Neural progenitor cell (in vitro differentiated cells): ENCODE measurements at regions not wholly inside any gene's neighbourhood (a gene's known extent, or its start where the extent isn't known, plus 50 kb on each side); places are given as distances from the start of the nearest gene placed in this dataset.

ENCODE experiments used
- DNase-seq: peaks from one replicate; pipeline ENCODE4 v3.0.0-alpha.2; 2016; ENCODE audit warnings: low spot score
- H2AFZ ChIP-seq: fragments of 200-600 bp; sonication (generic); replicated peaks from 2 replicates; pipeline ENCODE4 v1.6.1; 2016; ENCODE audit warnings: antibody characterized with exemption
- H3F3A ChIP-seq: fragments of 200-600 bp; sonication (generic); 2 replicates; pipeline ENCODE4 v1.6.1; 2016; ENCODE audit warnings: antibody characterized with exemption, low read depth
- H3K27ac ChIP-seq: fragments of 200-600 bp; sonication (generic); 2 replicates; pipeline ENCODE4 v1.5.1; 2016; ENCODE audit warnings: mild to moderate bottlenecking
- H3K27me3 ChIP-seq: fragments of 200-600 bp; sonication (generic); 2 replicates; pipeline ENCODE4 v1.6.1; 2016; ENCODE audit warnings: mild to moderate bottlenecking, moderate library complexity
- H3K36me3 ChIP-seq: fragments of 200-600 bp; sonication (generic); 2 replicates; pipeline ENCODE4 v1.5.1; 2016
- H3K4me1 ChIP-seq: fragments of 200-600 bp; sonication (generic); 2 replicates; pipeline ENCODE4 v1.6.1; 2016; ENCODE audit warnings: mixed run types
- H3K4me2 ChIP-seq: fragments of 200-600 bp; sonication (generic); 2 replicates; pipeline ENCODE4 v1.6.1; 2016
- H3K4me3 ChIP-seq: fragments of 200-600 bp; sonication (generic); 2 replicates; pipeline ENCODE4 v1.5.1; 2016
- H3K79me2 ChIP-seq: fragments of 200-600 bp; sonication (generic); 2 replicates; pipeline ENCODE4 v1.6.1; 2016; ENCODE audit warnings: low read depth
- H3K9ac ChIP-seq: fragments of 200-600 bp; sonication (generic); 2 replicates; pipeline ENCODE4 v1.6.1; 2016
- H3K9me3 ChIP-seq: fragments of 200-600 bp; sonication (generic); 2 replicates; pipeline ENCODE4 v1.5.1; 2016; ENCODE audit warnings: low read depth
- H4K20me1 ChIP-seq: fragments of 200-600 bp; sonication (generic); 2 replicates; pipeline ENCODE4 v1.6.1; 2016; ENCODE audit warnings: low read depth
- H3K27ac Mint-ChIP-seq: 3 replicates; pipeline ENCODE4 v1.8.0; 2021; ENCODE audit warnings: mixed read lengths
- H3K27me3 Mint-ChIP-seq: 2 replicates; pipeline ENCODE4 v1.8.0; 2022; ENCODE audit warnings: low read depth, mild to moderate bottlenecking, inconsistent platforms, moderate library complexity, mixed read lengths; ENCODE audit not compliant: insufficient read depth
- H3K36me3 Mint-ChIP-seq: 3 replicates; pipeline ENCODE4 v1.8.0; 2021; ENCODE audit warnings: mixed read lengths
- H3K4me1 Mint-ChIP-seq: 3 replicates; pipeline ENCODE4 v1.8.0; 2021; ENCODE audit warnings: mixed read lengths
- H3K4me3 Mint-ChIP-seq: 3 replicates; pipeline ENCODE4 v1.8.0; 2021; ENCODE audit warnings: mild to moderate bottlenecking, moderate library complexity, mixed read lengths
- H3K9me3 Mint-ChIP-seq: 3 replicates; pipeline ENCODE4 v1.8.0; 2020; ENCODE audit warnings: mixed read lengths
- EZH2 ChIP-seq: fragments of 200-600 bp; sonication (generic); IDR thresholded peaks from 2 replicates; pipeline ENCODE4 v1.6.1; 2017; ENCODE audit warnings: antibody characterized with exemption, mild to moderate bottlenecking, moderate library complexity
- EZH2phosphoT487 ChIP-seq: fragments of 200-600 bp; sonication (generic); IDR thresholded peaks from 2 replicates; pipeline ENCODE4 v1.6.1; 2017; ENCODE audit warnings: antibody characterized with exemption
- TF ChIP-seq, protein P1 (sequence below): fragments of 200-600 bp; sonication (generic); IDR thresholded peaks from 2 replicates; pipeline ENCODE4 v1.5.1; 2017; ENCODE audit warnings: antibody characterized with exemption, mild to moderate bottlenecking

DNA sequence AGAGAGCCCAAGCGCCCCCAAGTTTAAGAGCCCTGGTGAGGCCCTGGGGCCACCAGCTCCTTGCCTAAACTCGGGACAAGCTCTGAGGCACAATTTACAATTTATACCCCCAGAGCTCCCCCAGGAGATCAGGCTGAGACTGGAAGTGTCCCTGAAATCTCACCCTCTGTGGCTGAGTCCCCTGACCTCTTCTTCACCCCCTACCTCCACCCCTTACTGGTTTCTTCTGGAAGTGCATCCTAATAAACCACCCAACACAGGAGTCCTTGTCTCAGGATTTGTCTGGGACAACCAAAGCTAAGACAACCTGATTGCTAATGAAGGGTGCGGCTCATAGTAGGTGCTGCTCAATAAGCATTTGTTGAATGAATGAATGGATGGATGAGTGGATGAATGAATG, 206.4 kb downstream of the BCL11B start:
- Mint-ChIP-seq H3K36me3 (no peaks in the 10 kb centered on the region), H3K27ac (no peak overlapping the region), H3K27me3 (peaks cover 7% of the 10 kb centered on the region), H3K4me1 (peaks cover 3% of the 10 kb centered on the region), H3K4me3 (no peak overlapping the region), H3K9me3 (peaks cover 3% of the 10 kb centered on the region)
- Histone ChIP-seq H3K4me2 (no peak overlapping the region), H3K27ac (no peak overlapping the region), H3K9ac (no peak overlapping the region), H3K79me2 (no peaks in the 10 kb centered on the region), H3K4me3 (no peak overlapping the region), H3K9me3 (no peaks in the 10 kb centered on the region), H3K36me3 (no peaks in the 10 kb centered on the region), H3F3A (no peaks in the 10 kb centered on the region), H2AFZ (no peak overlapping the region), H3K27me3 (no peaks in the 10 kb centered on the region), H3K4me1 (peaks cover 3% of the 10 kb centered on the region), H4K20me1 (no peaks in the 10 kb centered on the region)
- DNase-seq: no peak
- TF ChIP-seq EZH2 (no peak), EZH2phosphoT487 (no peak)
- TF ChIP-seq, protein P1, sequence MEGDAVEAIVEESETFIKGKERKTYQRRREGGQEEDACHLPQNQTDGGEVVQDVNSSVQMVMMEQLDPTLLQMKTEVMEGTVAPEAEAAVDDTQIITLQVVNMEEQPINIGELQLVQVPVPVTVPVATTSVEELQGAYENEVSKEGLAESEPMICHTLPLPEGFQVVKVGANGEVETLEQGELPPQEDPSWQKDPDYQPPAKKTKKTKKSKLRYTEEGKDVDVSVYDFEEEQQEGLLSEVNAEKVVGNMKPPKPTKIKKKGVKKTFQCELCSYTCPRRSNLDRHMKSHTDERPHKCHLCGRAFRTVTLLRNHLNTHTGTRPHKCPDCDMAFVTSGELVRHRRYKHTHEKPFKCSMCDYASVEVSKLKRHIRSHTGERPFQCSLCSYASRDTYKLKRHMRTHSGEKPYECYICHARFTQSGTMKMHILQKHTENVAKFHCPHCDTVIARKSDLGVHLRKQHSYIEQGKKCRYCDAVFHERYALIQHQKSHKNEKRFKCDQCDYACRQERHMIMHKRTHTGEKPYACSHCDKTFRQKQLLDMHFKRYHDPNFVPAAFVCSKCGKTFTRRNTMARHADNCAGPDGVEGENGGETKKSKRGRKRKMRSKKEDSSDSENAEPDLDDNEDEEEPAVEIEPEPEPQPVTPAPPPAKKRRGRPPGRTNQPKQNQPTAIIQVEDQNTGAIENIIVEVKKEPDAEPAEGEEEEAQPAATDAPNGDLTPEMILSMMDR: no peak

DNA sequence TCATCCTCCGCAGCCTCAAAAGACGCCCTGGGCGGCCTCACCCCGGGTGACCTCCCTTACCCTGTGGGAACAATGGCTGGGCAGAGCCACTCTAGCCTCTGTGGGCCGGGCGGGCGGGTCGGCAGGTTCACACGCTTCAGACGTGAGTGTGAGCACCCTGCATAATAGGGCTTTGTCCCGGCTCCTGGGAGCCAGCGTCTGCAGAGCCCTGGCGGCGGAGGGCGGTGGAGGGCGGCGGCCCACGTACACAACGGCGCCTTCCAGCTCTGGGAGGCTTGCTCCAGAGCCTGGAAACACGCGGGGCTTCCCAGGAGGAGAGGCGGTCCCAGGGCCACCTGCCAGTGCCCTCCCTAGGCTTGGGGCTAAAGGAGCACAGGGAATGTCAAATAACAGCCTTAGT, 205.6 kb downstream of the BCL11B start:
- TF ChIP-seq, protein P1: no peak
- TF ChIP-seq EZH2phosphoT487 (no peak), EZH2 (no peak)
- Histone ChIP-seq H3F3A (no peaks in the 10 kb centered on the region), H3K9me3 (no peaks in the 10 kb centered on the region), H4K20me1 (no peaks in the 10 kb centered on the region), H3K79me2 (no peaks in the 10 kb centered on the region), H3K27me3 (no peaks in the 10 kb centered on the region), H3K4me3 (no peak overlapping the region), H3K9ac (no peak overlapping the region), H3K36me3 (no peaks in the 10 kb centered on the region), H3K4me2 (no peak overlapping the region), H3K27ac (no peak overlapping the region), H3K4me1 (peaks cover 3% of the 10 kb centered on the region), H2AFZ (no peak overlapping the region)
- Mint-ChIP-seq H3K9me3 (peaks cover 7% of the 10 kb centered on the region), H3K36me3 (no peaks in the 10 kb centered on the region), H3K4me3 (no peak overlapping the region), H3K4me1 (peaks cover 3% of the 10 kb centered on the region), H3K27me3 (peaks cover 3% of the 10 kb centered on the region), H3K27ac (no peak overlapping the region)
- DNase-seq: no peak

DNA sequence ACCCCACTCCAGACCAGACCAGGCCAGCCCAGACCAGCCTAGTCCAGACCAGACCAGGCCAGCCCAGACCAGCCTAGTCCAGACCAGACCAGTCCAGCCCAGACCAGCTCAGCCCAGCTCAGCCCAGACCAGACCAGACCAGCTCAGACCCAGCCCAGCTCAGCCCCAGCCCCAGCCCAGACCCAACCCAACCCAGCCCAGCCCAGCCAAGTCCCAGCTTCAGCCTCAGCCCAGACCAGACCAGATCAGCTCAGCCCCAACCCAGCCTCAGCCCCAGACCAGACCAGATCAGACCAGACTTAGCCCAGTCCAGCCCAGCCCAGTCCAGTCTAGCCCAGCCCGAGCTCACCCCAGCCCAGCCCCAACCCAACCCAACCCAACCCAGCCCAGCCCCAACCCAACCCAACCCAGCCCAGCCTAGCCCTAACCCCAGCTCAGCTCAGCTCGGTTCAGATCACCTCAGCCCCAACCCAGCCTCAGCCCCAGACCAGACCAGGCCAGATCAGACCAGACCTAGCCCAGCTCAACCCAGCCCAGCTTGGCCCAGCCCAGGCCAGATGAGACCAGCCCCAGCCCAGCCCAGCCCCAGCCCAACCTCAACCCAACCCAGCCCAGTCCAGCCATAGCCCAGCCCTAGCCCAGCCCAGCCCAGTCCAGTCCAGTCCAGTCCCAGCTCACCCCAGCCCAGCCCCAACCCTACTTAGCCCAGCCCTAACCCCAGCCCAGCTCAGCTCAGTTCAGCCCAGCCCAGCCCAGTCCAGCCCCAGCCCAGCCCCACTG, 204.7 kb downstream of the BCL11B start:
- Histone ChIP-seq H4K20me1 (no peaks in the 10 kb centered on the region), H3K79me2 (no peaks in the 10 kb centered on the region), H3K4me2 (no peak overlapping the region), H3K27ac (no peak overlapping the region), H3K4me1 (peaks cover 3% of the 10 kb centered on the region), H3K9me3 (no peaks in the 10 kb centered on the region), H3F3A (no peaks in the 10 kb centered on the region), H3K36me3 (no peaks in the 10 kb centered on the region), H3K4me3 (no peak overlapping the region), H3K9ac (no peak overlapping the region), H3K27me3 (no peaks in the 10 kb centered on the region), H2AFZ (no peak overlapping the region)
- no peak for DNase-seq
- TF ChIP-seq EZH2 (no peak), EZH2phosphoT487 (no peak)
- TF ChIP-seq, protein P1: no peak
- Mint-ChIP-seq H3K36me3 (no peaks in the 10 kb centered on the region), H3K27me3 (peaks cover 6% of the 10 kb centered on the region), H3K4me1 (peaks cover 3% of the 10 kb centered on the region), H3K27ac (peak overlapping the region; percentile 83), H3K9me3 (peaks cover 7% of the 10 kb centered on the region), H3K4me3 (no peak overlapping the region)
